ENCODE measurements at regions not wholly inside any gene's neighbourhood (a gene's known extent, or its start where the extent isn't known, plus 50 kb on each side); places are given as distances from the start of the nearest gene placed in this dataset.

DNA sequence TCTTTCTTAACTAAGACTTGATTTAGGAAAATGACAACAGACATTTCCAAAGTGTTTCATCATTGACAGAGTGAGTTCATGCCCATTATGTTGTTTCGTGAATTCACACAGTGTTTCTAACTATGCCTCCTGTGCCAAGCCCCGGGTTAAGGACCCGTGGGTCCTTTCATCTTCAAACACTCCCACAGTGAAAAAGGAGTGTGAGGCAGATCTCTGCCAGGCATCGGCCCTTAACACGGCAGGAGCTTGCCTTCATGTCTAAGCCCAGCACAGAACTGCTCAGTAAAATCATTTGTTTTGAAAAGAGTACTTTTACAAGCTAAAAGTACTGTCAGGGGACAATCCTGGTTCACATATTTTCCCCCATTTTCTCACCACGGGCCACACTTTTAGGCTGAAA is 80.0 kb upstream of the FOXB1 start:
- TF ChIP-seq CTCF (IDR thresholded peaks at IDR 0.05), result no peak
- ATAC-seq (ENCODE audit: low FRiP score), result no peak
- DNase-seq (ENCODE audit: low spot score), result no peak

DNA sequence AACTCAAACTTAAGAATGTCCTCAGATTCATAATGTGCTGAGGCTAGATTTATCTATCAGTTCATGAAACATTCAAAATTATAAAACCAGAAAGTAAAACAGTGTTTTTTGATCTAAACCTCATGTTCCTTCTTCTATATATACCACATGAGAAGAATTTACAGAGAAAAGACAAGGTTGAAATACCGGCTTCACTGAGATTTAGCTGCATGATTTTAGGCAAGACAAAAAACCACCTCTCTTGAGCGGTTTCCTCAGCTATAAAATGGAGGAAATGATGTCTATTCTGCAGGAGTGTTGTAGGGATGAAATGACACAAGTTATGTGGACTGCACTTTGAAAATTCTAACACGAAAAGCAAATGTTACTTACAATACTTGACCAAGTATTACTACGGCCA is 80.6 kb upstream of the FOXB1 start:
- TF ChIP-seq CTCF (IDR thresholded peaks at IDR 0.05), result no peak
- ATAC-seq (ENCODE audit: low FRiP score) (no peak), DNase-seq (ENCODE audit: low spot score) (no peak)

DNA sequence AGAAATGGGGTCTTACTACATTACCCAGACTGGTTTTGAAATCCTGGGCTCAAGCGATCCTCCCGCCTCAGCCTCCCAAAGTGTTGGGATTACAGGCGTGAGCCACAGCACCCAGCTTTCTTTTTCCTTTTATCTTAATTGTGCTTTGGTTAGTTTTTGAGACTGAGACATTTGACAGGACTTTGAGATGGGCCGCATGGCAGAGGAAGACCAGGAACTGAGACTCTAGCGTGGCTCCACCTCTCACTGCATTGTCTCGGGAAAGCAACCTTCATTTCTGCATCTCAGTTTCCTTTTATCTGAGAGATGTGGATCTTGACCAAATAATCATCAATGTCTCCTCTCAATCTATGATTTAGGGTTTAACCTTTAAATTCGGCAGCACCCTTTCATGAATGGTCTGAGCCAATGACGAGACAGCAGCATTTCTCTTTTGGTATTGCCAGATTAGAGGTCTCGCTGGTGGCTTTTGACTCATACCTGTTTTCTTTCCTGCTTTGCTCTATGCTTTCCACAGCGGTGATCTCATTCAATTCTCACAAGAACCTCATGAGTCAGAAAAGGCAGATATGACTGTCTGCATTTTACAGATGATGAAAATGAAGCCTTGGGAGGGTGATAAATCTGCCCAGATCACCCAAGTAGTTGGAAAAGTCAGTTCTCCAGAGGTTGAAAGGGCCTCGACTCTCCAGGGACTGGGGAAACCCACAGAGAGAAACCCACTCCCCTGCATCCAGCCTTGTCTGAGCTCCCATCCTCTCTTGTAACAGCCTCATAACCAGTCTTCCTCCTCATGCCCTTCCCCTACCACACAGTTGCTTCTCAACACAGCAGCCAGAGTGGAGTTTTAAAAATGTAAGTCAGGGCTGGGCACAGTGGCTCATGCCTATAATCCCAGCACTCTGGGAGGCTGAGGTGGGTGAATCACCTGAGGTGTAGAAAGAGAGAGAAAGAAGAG is 84.8 kb upstream of the FOXB1 start:
- no peak for TF ChIP-seq CTCF (IDR thresholded peaks at IDR 0.05)
- peak; percentile 41 for ATAC-seq (ENCODE audit: low FRiP score)
- DNase-seq (ENCODE audit: low spot score), result no peak

DNA sequence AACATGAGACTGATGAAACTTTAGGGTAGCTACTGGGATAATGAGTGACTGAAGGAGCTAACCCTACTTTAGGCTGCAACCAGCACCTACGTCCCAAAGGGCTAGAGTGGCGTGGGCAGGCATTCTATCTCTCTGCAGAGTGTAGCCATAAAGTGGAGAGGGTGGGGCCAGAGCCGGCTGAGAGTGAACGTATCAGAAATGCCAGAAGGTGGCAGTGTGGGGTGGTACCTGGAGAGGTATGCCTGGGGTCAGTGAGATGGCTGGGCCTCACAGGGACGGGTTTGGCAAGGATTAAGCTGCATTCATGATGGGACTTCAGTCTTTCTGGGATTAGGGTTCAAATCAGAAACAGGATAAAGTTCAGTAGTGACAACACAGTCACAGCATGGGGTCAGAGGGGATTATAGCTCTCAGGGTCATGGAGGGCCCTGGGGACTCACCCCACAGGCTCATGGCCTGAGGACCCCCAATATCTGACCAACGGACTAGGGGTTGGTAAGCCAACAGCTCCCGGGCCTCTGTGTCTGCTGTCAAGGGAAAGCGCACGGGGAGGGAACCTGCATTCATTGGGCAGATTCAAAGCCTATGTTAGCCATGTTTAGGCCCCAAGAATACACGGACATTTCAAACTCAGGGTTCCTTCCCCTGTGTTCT is 86.5 kb upstream of the FOXB1 start:
- peak; percentile 68 for ATAC-seq (ENCODE audit: low FRiP score)
- no peak for TF ChIP-seq CTCF (IDR thresholded peaks at IDR 0.05)
- DNase-seq (ENCODE audit: low spot score), result no peak

- DNase-seq (ENCODE audit: low spot score) (no peak), ATAC-seq (ENCODE audit: low FRiP score) (no peak)
- no peak for TF ChIP-seq CTCF (IDR thresholded peaks at IDR 0.05)
Observed at GRCh38 chr15:59906046-59906445, 98.1 kb upstream of the FOXB1 start.

DNA sequence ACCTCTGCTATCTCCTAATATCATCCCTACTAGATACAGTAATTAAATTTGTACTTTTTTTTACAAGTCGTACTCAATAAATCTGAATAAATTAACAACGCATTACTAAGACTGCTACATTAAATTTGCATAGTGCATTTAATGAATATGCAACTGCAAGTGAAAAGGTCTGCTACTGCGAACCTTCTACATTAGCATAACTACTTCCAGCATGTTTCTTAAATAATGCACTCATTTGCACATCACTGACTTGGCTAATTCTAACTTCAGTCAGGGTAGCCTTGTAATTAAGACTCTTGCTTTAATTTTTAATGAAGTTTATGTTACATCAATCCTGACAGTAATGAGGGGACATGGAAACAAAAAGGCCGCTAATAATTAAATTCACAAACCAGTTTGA is 98.9 kb upstream of the FOXB1 start:
- DNase-seq (ENCODE audit: low spot score) (no peak), ATAC-seq (ENCODE audit: low FRiP score) (no peak)
- no peak for TF ChIP-seq CTCF (IDR thresholded peaks at IDR 0.05)
